ENCODE measurements at regions not wholly inside any gene's neighbourhood (a gene's known extent, or its start where the extent isn't known, plus 50 kb on each side); places are given as distances from the start of the nearest gene placed in this dataset.

DNA sequence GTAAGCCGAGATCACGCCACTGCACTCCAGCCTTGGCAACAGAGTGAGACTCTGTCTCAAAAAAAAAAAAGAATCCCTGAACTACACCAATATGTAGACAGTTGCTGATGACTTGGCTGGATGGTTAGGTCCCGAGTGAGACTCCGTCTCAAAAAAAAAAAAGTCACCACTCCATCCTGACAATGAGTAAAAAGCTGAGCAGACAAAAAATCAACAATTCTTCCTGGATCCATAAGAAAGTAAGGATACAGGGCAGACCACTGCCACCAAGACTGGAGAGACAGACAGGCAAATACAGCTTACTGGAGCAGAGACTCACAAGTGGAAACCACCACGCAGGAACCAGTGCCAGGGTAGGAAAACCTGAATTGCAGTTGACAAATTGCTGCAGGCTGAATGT lies 67.1 kb upstream of the ERCC4 start:
- Histone ChIP-seq H3K4me3 (no peak overlapping the region), H3K4me1 (no peaks in the 10 kb centered on the region), H3K27me3 (peaks cover 0 to 2% (median 0%) of the 10 kb centered on the region in 4 donors), H3K27ac (replicated peaks in 1 of 4) (no peak overlapping the region), H3K9me3 (no peaks in the 10 kb centered on the region), H3K36me3 (no peaks in the 10 kb centered on the region)
- DNase-seq (ENCODE audit: extremely low spot score) = no peak
- 87% methylated on average over 5 of the region's 5 CpGs for WGBS
- TF ChIP-seq, protein P1, sequence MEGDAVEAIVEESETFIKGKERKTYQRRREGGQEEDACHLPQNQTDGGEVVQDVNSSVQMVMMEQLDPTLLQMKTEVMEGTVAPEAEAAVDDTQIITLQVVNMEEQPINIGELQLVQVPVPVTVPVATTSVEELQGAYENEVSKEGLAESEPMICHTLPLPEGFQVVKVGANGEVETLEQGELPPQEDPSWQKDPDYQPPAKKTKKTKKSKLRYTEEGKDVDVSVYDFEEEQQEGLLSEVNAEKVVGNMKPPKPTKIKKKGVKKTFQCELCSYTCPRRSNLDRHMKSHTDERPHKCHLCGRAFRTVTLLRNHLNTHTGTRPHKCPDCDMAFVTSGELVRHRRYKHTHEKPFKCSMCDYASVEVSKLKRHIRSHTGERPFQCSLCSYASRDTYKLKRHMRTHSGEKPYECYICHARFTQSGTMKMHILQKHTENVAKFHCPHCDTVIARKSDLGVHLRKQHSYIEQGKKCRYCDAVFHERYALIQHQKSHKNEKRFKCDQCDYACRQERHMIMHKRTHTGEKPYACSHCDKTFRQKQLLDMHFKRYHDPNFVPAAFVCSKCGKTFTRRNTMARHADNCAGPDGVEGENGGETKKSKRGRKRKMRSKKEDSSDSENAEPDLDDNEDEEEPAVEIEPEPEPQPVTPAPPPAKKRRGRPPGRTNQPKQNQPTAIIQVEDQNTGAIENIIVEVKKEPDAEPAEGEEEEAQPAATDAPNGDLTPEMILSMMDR (IDR thresholded peaks at IDR 0.05) = no peak
- no peak for TF ChIP-seq POLR2AphosphoS5 (IDR thresholded peaks at IDR 0.05)
- TF ChIP-seq POLR2A (IDR thresholded peaks at IDR 0.05; ENCODE audit: low read depth) = no peak
- TF ChIP-seq EP300 (IDR thresholded peaks at IDR 0.05) = no peak
- intact Hi-C loops (cut with DNase I) = no loop called here

DNA sequence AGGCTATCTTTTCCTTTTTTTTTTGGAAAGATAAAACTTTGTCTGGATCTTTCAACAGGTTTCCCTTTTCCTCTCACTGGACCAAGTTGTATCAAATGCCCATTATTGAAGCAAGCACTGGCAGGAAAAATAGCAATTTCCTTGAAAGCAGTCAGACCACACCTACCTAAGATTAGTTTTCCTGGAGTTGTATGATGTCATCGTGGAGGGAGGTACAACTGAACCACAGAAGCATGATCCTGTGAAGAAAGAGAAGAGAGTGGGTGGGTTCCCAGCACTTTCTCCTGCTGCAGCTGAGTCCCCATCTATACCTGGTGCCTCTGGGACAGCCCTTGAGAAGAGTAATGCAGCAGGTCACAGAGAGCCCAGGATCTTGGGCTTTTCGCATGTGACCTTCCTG lies 63.6 kb upstream of the ERCC4 start:
- Histone ChIP-seq H3K4me1 (no peaks in the 10 kb centered on the region), H3K27ac (replicated peaks in 1 of 4) (no peak overlapping the region), H3K27me3 (peaks cover 0 to 17% (median 0%) of the 10 kb centered on the region in 4 donors), H3K4me3 (no peak overlapping the region), H3K36me3 (no peaks in the 10 kb centered on the region), H3K9me3 (no peaks in the 10 kb centered on the region)
- TF ChIP-seq, protein P1 (IDR thresholded peaks at IDR 0.05) = no peak
- no peak for TF ChIP-seq POLR2AphosphoS5 (IDR thresholded peaks at IDR 0.05)
- no peak for TF ChIP-seq POLR2A (IDR thresholded peaks at IDR 0.05; ENCODE audit: low read depth)
- no peak for TF ChIP-seq EP300 (IDR thresholded peaks at IDR 0.05)
- 65% methylated on average over 2 of the region's 2 CpGs for WGBS
- DNase-seq (ENCODE audit: extremely low spot score) = no peak
- intact Hi-C loops (cut with DNase I) = no loop called here

DNA sequence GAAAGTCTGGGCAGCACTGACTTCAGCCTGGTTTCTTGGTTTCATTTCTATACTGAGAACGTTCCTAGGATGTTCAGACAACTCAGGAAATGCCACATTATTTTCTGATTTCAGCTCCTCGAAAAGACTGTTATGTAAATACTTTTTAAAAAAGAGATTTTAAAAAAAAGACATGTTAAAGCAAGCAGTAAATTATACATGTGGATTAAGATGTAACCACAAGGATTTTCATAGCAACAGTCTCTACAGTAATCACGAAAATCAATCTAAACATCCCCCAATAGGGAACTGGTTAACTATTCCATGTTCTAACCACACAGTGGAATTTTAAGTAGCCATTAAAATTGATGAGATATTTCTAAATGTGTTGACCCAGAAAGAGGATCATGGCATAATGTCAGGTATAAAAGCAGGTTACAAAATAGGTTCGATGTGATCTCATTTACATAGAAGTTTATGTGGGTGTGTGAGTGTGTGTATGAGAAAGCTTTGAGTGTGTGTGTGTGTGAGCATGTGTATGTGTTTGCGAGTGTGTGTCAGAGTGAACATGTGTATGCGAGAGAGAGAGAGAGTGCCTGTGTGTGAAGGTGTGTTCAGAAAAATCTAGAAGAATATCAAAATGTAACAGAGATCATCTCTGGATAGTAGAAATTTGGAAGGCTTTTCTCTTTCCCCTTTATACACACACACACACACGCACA lies 63.0 kb upstream of the ERCC4 start:
- Histone ChIP-seq H3K27me3 (peaks cover 0 to 17% (median 0%) of the 10 kb centered on the region in 4 donors), H3K4me3 (no peak overlapping the region), H3K4me1 (no peaks in the 10 kb centered on the region), H3K9me3 (no peaks in the 10 kb centered on the region), H3K36me3 (no peaks in the 10 kb centered on the region), H3K27ac (replicated peaks in 1 of 4) (no peak overlapping the region)
- TF ChIP-seq EP300 (IDR thresholded peaks at IDR 0.05) = no peak
- TF ChIP-seq, protein P1 (IDR thresholded peaks at IDR 0.05) = no peak
- no peak for TF ChIP-seq POLR2AphosphoS5 (IDR thresholded peaks at IDR 0.05)
- no peak for TF ChIP-seq POLR2A (IDR thresholded peaks at IDR 0.05; ENCODE audit: low read depth)
- DNase-seq (ENCODE audit: extremely low spot score) = no peak
- 68% methylated on average over 7 of the region's 7 CpGs for WGBS
- intact Hi-C loops (cut with DNase I) = no loop called here

DNA sequence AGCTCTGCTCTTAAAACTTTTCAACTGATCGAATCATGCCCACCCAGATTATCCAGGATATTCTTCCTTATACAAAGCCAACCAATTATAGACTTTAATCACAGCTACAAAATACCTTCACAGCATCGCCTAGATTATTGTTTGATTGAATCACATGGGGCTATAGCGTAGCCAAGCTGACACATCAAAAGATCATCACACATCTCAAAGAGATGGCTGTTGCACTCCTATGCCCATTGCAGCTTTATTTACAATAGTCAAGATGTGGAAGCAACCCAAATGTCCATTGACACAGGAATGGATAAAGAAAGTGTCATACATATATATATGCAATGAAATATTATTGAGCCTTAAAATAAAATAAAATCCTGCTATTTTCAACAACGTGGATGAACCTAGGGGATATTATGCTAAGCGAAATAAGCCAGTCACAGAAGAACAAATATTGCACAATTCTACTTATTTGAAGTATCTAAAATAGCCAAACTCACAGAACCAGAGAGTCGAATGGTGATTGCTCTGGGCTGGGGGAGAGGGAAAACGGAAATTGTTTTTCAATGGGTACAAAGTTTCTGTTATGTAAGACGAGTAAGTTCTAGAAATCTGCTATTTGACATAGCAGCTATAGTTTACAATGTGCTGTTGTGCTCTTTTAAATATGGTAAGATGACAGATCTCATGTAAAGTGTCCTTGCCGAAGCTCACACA lies 60.9 kb upstream of the ERCC4 start:
- peaks cover 0 to 17% (median 0%) of the 10 kb centered on the region in 4 donors for H3K27me3 ChIP-seq
- H3K27ac ChIP-seq (replicated peaks in 1 of 4) = no peak overlapping the region
- no peak overlapping the region for H3K4me3 ChIP-seq
- H3K9me3 ChIP-seq = peaks cover 0 to 4% (median 2%) of the 10 kb centered on the region in 4 donors
- H3K36me3 ChIP-seq = no peaks in the 10 kb centered on the region
- DNase-seq (ENCODE audit: extremely low spot score) = no peak
- TF ChIP-seq POLR2AphosphoS5 (IDR thresholded peaks at IDR 0.05) (no peak), EP300 (IDR thresholded peaks at IDR 0.05) (no peak), POLR2A (IDR thresholded peaks at IDR 0.05; ENCODE audit: low read depth) (no peak)
- TF ChIP-seq, protein P1 (IDR thresholded peaks at IDR 0.05) = no peak
- WGBS = 70% methylated on average over 9 of the region's 9 CpGs
- no peaks in the 10 kb centered on the region for H3K4me1 ChIP-seq
- intact Hi-C loops (cut with DNase I) = no loop called here
